HCT116 (cell line): ENCODE measurements at regions not wholly inside any gene's neighbourhood (a gene's known extent, or its start where the extent isn't known, plus 50 kb on each side); places are given as distances from the start of the nearest gene placed in this dataset.
"Not testable (repeated sequence)": the region's sequence is repeated elsewhere in the genome, so short reads cannot be mapped to it uniquely, and the experiment has no call there.

Experiments used
- ATAC-seq: fragments of 200-7000 bp; cut with Tn5 transposase; 2 replicates; pipeline ENCODE4 v1.9.1; 2020; ENCODE audit warnings: mild to moderate bottlenecking, moderate library complexity
- BruUV-seq: library from RNA; stranded (reverse); fragments of 400-500 nt; replicated peaks from 2 replicates; lab custom pipeline; 2021; lab: Mats Ljungman, UMichigan
- CTCF ChIA-PET: fragments of 300-600 bp; sonication (Branson Sonifier 250); formaldehyde crosslinking; loops from one replicate; lab custom pipeline; 2021; ENCODE audit warnings: antibody characterized with exemption; lab: Charles Lee
- POLR2A ChIA-PET: fragments of 300-600, 350-600 bp; sonication (Branson Sonifier 250); formaldehyde crosslinking; loops from one replicate; lab custom pipeline; 2021; ENCODE audit warnings: antibody characterized with exemption; lab: Charles Lee
- RAD21 ChIA-PET, 2 experiments: fragments of 300-600 bp; sonication (Branson Sonifier 250); formaldehyde crosslinking; loops; one replicate each; lab custom pipeline; 2023; ENCODE audit warnings: low total read pairs in 2 of 2; ENCODE audit not compliant: uncharacterized antibody in 2 of 2, unreplicated experiment in 2 of 2, low non-redundant PET in 1 of 2; lab: Charles Lee
- DNase-seq: peaks from one replicate; pipeline ENCODE4 v3.0.0-alpha.2; 2010; ENCODE audit warnings: low read depth, low spot score
- H2AFZ ChIP-seq: fragments of 200-600 bp; shearing (Covaris generic), sonication (generic); 2 replicates; pipeline ENCODE4 v1.6.1; 2017; ENCODE audit warnings: low read depth, mixed run types, mixed read lengths, antibody characterized with exemption, low read length; ENCODE audit not compliant: poor library complexity, severe bottlenecking
- H3K27ac ChIP-seq: 2 replicates; pipeline ENCODE4 v1.5.1; 2012; ENCODE audit warnings: low read depth, low read length
- H3K27me3 ChIP-seq: fragments of 200-600 bp; sonication (generic); 2 replicates; pipeline ENCODE4 v1.6.1; 2016; ENCODE audit warnings: mixed run types, low read length, mixed read lengths; ENCODE audit not compliant: insufficient read depth
- H3K36me3 ChIP-seq, 2 experiments: fragments of 200-500 bp in 1 of 2; fragments of 200-600 bp in 1 of 2; sonication (Bioruptor generic) in 1 of 2; sonication (generic) in 1 of 2; 2 replicates each; pipeline versions ENCODE4 v1.5.1 to v1.6.1; 2014 to 2016; ENCODE audit warnings: low read length in 2 of 2, inconsistent platforms in 1 of 2, mixed read lengths in 1 of 2, mixed run types in 1 of 2; ENCODE audit not compliant: insufficient read depth in 2 of 2, control insufficient read depth in 1 of 2
- H3K4me1 ChIP-seq, 2 experiments: fragments of 200-600 bp in 1 of 2; sonication (generic) in 1 of 2; 2 replicates each; pipeline versions ENCODE4 v1.5.1 to v1.6.1; 2012 to 2017; ENCODE audit warnings: low read length in 2 of 2, inconsistent platforms in 1 of 2, mild to moderate bottlenecking in 1 of 2, mixed read lengths in 1 of 2, mixed run types in 1 of 2, moderate library complexity in 1 of 2; ENCODE audit not compliant: insufficient read depth in 2 of 2, control insufficient read depth in 1 of 2
- H3K4me2 ChIP-seq: fragments of 200-600 bp; sonication (generic); 2 replicates; pipeline ENCODE4 v1.6.1; 2017; ENCODE audit warnings: mixed run types, low read length, mixed read lengths
- H3K4me3 ChIP-seq, 2 experiments: fragments of 200-600 bp in 1 of 2; sonication (generic) in 1 of 2; replicated peaks in 1 of 2; 2 replicates each; pipeline ENCODE4 v1.5.1; 2011 to 2016; ENCODE audit warnings: low read length in 2 of 2, control low read depth in 1 of 2, low read depth in 1 of 2, mild to moderate bottlenecking in 1 of 2, mixed read lengths in 1 of 2, mixed run types in 1 of 2
- H3K79me2 ChIP-seq: fragments of 200-600 bp; sonication (generic); 2 replicates; pipeline ENCODE4 v1.6.1; 2017; ENCODE audit warnings: mild to moderate bottlenecking, mixed run types, low read length, moderate library complexity, mixed read lengths; ENCODE audit not compliant: insufficient read depth
- H3K9ac ChIP-seq: fragments of 200-600 bp; sonication (generic); 2 replicates; pipeline ENCODE4 v1.6.1; 2016; ENCODE audit warnings: low read length, mixed read lengths
- H3K9me2 ChIP-seq: fragments of 200-600 bp; sonication (generic), shearing (Covaris generic); 2 replicates; pipeline ENCODE4 v1.6.1; 2017; ENCODE audit warnings: mixed run types, mild to moderate bottlenecking, moderate library complexity; ENCODE audit not compliant: insufficient read depth
- H3K9me3 ChIP-seq, 2 experiments: fragments of 200-500 bp in 1 of 2; fragments of 200-600 bp in 1 of 2; sonication (Bioruptor generic) in 1 of 2; sonication (generic) in 1 of 2; 2 replicates each; pipeline ENCODE4 v1.6.1; 2014 to 2017; ENCODE audit warnings: low read length in 2 of 2, mixed read lengths in 2 of 2, inconsistent platforms in 1 of 2, low read depth in 1 of 2, mild to moderate bottlenecking in 1 of 2, mixed run types in 1 of 2, moderate library complexity in 1 of 2; ENCODE audit not compliant: control insufficient read depth in 1 of 2, insufficient read depth in 1 of 2
- H4K20me1 ChIP-seq: fragments of 200-600 bp; sonication (generic), shearing (Covaris generic); 2 replicates; pipeline ENCODE4 v1.6.1; 2017; ENCODE audit warnings: mixed run types, mild to moderate bottlenecking, moderate library complexity; ENCODE audit not compliant: insufficient read depth
- CEBPB ChIP-seq: IDR thresholded peaks from 2 replicates; pipeline ENCODE4 v1.6.1; 2012; ENCODE audit warnings: low read depth
- EZH2phosphoT487 ChIP-seq: fragments of 200-600 bp; IDR thresholded peaks from 2 replicates; pipeline ENCODE4 v1.6.1; 2018; ENCODE audit warnings: antibody characterized with exemption, borderline replicate concordance
- JUND ChIP-seq: IDR thresholded peaks from 2 replicates; pipeline ENCODE4 v1.6.1; 2012
- POLR2AphosphoS5 ChIP-seq: IDR thresholded peaks from 2 replicates; pipeline ENCODE4 v1.6.1; 2011; ENCODE audit warnings: mild to moderate bottlenecking, low read depth, low read length, moderate library complexity
- SIN3A ChIP-seq: IDR thresholded peaks from 2 replicates; pipeline ENCODE4 v1.6.1; 2012; ENCODE audit warnings: low read depth
- SRF ChIP-seq: IDR thresholded peaks from 2 replicates; pipeline ENCODE4 v1.6.1; 2012; ENCODE audit warnings: low read depth
- TCF7L2 ChIP-seq: IDR thresholded peaks from 2 replicates; pipeline ENCODE4 v1.7.0; 2011; ENCODE audit warnings: borderline replicate concordance, inconsistent platforms; ENCODE audit not compliant: insufficient read depth, insufficient read length; ENCODE audit errors: extremely low read depth
- intact Hi-C: fragments of 100-400 bp; cut with micrococcal nuclease; formaldehyde crosslinking; loops from 2 replicates; pipeline ENCODE4 v1.10.0; 2022
- TF ChIP-seq, protein P1 (sequence below): IDR thresholded peaks from 2 replicates; pipeline ENCODE4 v1.6.1; 2012

DNA sequence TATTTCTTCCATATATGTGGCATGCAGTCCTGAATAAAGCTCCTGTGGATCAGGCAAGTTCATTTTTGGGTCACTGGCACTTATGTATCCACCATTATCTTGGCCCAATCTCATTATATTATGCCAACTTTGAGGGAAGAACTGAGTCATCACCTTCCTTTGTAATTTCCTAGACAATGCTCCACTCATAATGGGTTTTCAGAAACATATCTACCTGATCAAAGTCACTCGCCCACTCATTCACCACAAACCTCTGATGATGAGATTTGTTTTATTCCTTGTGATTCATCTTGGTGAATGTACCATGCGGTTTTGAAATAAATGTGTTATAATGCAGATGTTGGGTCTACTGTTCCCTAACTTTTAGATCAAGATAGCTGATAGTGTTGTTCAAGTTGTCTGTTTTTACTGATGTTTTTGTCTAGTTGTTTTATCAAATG is 525.8 kb downstream of the KIF20B start (continued):
- TF ChIP-seq EZH2phosphoT487 (no peak), SIN3A (peak; percentile 85), CEBPB (peak; percentile 95)

GRCh38 chr10:90227786-90228185 is 526.4 kb downstream of the KIF20B start:
- Histone ChIP-seq H3K4me2 (peak overlapping the region; percentile 62), H2AFZ (no peak overlapping the region), H3K9ac (peak overlapping the region; percentile 16; the same call in 1 of the 2 replicates), H3K79me2 (no peaks in the 10 kb centered on the region), H3K27me3 (no peaks in the 10 kb centered on the region), H3K4me3 (no peak overlapping the region), H3K9me3 (0 out of 4 replicates have a peak, but pooled peaks cover 0 to 4% of the 10 kb centered on the region in 2 experiments), H4K20me1 (no peaks in the 10 kb centered on the region), H3K4me1 (peaks cover 35 to 55% of the 10 kb centered on the region in 2 experiments), H3K36me3 (peaks cover 0 to 40% of the 10 kb centered on the region in 2 experiments; a peak in 2 of 4 replicates), H3K9me2 (no peaks in the 10 kb centered on the region), H3K27ac (peak overlapping the region; percentile 94)
- no peak for TF ChIP-seq POLR2AphosphoS5
- TF ChIP-seq, protein P1, sequence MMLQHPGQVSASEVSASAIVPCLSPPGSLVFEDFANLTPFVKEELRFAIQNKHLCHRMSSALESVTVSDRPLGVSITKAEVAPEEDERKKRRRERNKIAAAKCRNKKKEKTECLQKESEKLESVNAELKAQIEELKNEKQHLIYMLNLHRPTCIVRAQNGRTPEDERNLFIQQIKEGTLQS: no peak
- no peak for TF ChIP-seq SRF
- POLR2A ChIA-PET: no interaction called here
- BruUV-seq: TSS peak; percentile 81
- DNase-seq (no peak), ATAC-seq (peak; percentile 8; the same call in 1 of the 2 replicates)
- RAD21 ChIA-PET: no interaction called here
- CTCF ChIA-PET: no interaction called here
- intact Hi-C loops: loop anchor here (5.0 to 10.0 kb wide), 4 partner anchors 90 to 627 kb away; partner anchors contain the start of gene HTR7

DNA sequence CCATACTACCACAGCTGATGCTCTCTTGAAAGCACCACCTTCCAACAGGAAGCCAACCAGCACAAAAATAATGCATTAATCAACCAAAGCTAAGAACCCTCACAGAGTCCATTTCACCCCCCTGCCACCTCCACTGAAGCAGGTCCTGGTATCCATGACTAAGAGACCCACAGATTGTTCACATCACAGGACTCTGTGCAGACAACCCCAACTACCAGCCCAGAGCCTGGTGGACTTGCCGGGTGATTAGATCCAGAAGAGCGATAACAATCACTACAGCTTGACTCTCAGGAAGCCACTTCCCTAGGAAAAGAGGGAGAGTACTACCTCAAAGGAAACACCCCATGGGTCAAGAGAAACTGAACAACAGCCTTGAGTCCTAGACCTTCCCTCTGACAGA is 528.1 kb downstream of the KIF20B start:
- Histone ChIP-seq H3K4me3 (no peak overlapping the region), H3K9ac (no peak overlapping the region), H2AFZ (no peak overlapping the region), H3K27ac (peak overlapping the region; percentile 94; the same call in 1 of the 2 replicates), H3K9me3 (0 out of 4 replicates have a peak, but pooled peaks cover 0 to 4% of the 10 kb centered on the region in 2 experiments), H3K27me3 (no peaks in the 10 kb centered on the region), H3K4me1 (peaks cover 27 to 38% of the 10 kb centered on the region in 2 experiments), H3K9me2 (no peaks in the 10 kb centered on the region), H3K36me3 (peaks cover 0 to 42% of the 10 kb centered on the region in 2 experiments; a peak in 2 of 4 replicates), H3K79me2 (no peaks in the 10 kb centered on the region), H4K20me1 (no peaks in the 10 kb centered on the region), H3K4me2 (no peak overlapping the region)
- intact Hi-C loops: loop anchor here (5.0 to 10.0 kb wide), 4 partner anchors 88 to 625 kb away; partner anchors contain the start of gene HTR7
- BruUV-seq: no TSS peak
- ChIA-PET POLR2A (no interaction called here), RAD21 (no interaction called here), CTCF (no interaction called here)
- ATAC-seq (no peak), DNase-seq (no peak)
- no peak for TF ChIP-seq CEBPB
- no peak for TF ChIP-seq TCF7L2
- TF ChIP-seq JUND: no peak

GRCh38 chr10:90233805-90234204 is 532.4 kb downstream of the KIF20B start:
- H2AFZ ChIP-seq, POLR2A ChIA-PET, H3K79me2 ChIP-seq, H3K27me3 ChIP-seq, BruUV-seq, ATAC-seq, H3K9me3 ChIP-seq, H3K9ac ChIP-seq, H3K4me1 ChIP-seq, H4K20me1 ChIP-seq, H3K4me3 ChIP-seq, intact Hi-C loops, DNase-seq, H3K27ac ChIP-seq, H3K9me2 ChIP-seq, RAD21 ChIA-PET, H3K4me2 ChIP-seq, CTCF ChIA-PET: not testable (repeated sequence)
- H3K36me3 ChIP-seq: peaks cover 0 to 38% of the 10 kb centered on the region in 2 experiments; a peak in 2 of 4 replicates
